Small intestine (tissue), 7 donors: ENCODE measurements at regions not wholly inside any gene's neighbourhood (a gene's known extent, or its start where the extent isn't known, plus 50 kb on each side); places are given as distances from the start of the nearest gene placed in this dataset.

Experiments used
- DNase-seq, 2 donors: peaks; one replicate each; pipeline versions ENCODE4 v3.0.0 to v3.0.0-alpha.2; 2013
- FAIRE-seq: peaks from 2 replicates; lab custom pipeline; 2012; peaks lifted over from hg19 to GRCh38; lab: Jason Lieb, UNC
- H3K27ac ChIP-seq, 3 donors: one replicate each; pipeline ENCODE4 v1.5.1; 2013; ENCODE audit warnings: low read length in 2 of 3, mild to moderate bottlenecking in 2 of 3, control low read depth in 1 of 3, inconsistent platforms in 1 of 3, low read depth in 1 of 3, moderate library complexity in 1 of 3
- H3K27me3 ChIP-seq, 3 donors: one replicate each; pipeline ENCODE4 v1.6.1; 2013; ENCODE audit warnings: low read length in 3 of 3, inconsistent platforms in 1 of 3; ENCODE audit not compliant: control insufficient read depth in 3 of 3, insufficient read depth in 3 of 3
- H3K36me3 ChIP-seq, 3 donors: one replicate each; pipeline ENCODE4 v1.6.1; 2013; ENCODE audit warnings: low read length in 3 of 3, inconsistent platforms in 1 of 3, low read depth in 1 of 3, mild to moderate bottlenecking in 1 of 3, moderate library complexity in 1 of 3; ENCODE audit not compliant: control insufficient read depth in 3 of 3, insufficient read depth in 2 of 3
- H3K4me1 ChIP-seq, 3 donors: one replicate each; pipeline ENCODE4 v1.6.1; 2013; ENCODE audit warnings: low read length in 2 of 3, inconsistent platforms in 1 of 3, low read depth in 1 of 3, mild to moderate bottlenecking in 1 of 3, moderate library complexity in 1 of 3; ENCODE audit not compliant: control insufficient read depth in 3 of 3, insufficient read depth in 2 of 3
- H3K4me3 ChIP-seq, 3 donors: one replicate each; pipeline ENCODE4 v1.5.1; 2013; ENCODE audit warnings: low read length in 3 of 3, control low read depth in 1 of 3, inconsistent platforms in 1 of 3, low read depth in 1 of 3, mild to moderate bottlenecking in 1 of 3, moderate library complexity in 1 of 3
- H3K9me3 ChIP-seq, 2 donors: one replicate each; pipeline ENCODE4 v1.6.1; 2013; ENCODE audit warnings: low read depth in 1 of 2, low read length in 1 of 2; ENCODE audit not compliant: control insufficient read depth in 2 of 2, insufficient read depth in 1 of 2
- WGBS, 3 donors: extraction: QIAGEN DNeasy Blood & Tissue Kit; methylation state at CpG; one replicate each; pipeline ENCODE4 v1.1.7; 2013; 5-methylcytosine and 5-hydroxymethylcytosine counted together
- donor health status: healthy with polysubstance abuse.
- donor health status: control.
- donor health status: control.
- donor health status: Bipolar disorder and iron deficiency.
- donor health status: healthy.

DNA sequence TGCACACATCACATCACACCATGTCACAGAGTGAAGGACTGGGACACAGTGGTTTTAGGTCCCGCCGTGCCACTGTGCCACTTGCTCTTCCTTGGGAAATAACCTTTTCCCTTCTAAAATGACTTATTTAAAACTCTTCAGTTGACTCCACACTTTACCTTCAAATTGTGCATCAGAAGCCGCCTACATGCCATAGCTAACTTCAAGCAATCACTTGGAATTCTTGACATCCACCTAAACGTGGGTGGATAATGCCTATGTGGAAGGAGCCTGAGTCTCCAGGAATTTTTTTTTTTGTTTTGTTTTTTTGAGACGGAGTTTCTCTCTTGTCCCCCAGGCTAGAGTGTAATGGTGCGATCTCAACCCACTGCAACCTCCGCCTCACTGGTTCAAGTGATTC lies 777.4 kb upstream of the TENM3 start:
- WGBS, 3 donors = 86 to 92% (median 87%) methylated on average over 7 of the region's 7 CpGs
- H3K27me3 ChIP-seq = no peaks in the 10 kb centered on the region
- H3K36me3 ChIP-seq = no peaks in the 10 kb centered on the region

GRCh38 chr4:181468451-181468850 lies 774.8 kb upstream of the TENM3 start:
- FAIRE-seq (no peak), DNase-seq (no peak)
- no peaks in the 10 kb centered on the region for H3K27me3 ChIP-seq
- H3K9me3 ChIP-seq = no peaks in the 10 kb centered on the region
- no peaks in the 10 kb centered on the region for H3K36me3 ChIP-seq
- H3K27ac ChIP-seq = no peak overlapping the region
- no peak overlapping the region for H3K4me3 ChIP-seq
- whole genome bisulfite sequencing, 3 donors = 77 to 80% (median 78%) methylated on average over 6 of the region's 6 CpGs
- no peaks in the 10 kb centered on the region for H3K4me1 ChIP-seq

More for the DNA sequence above, 777.4 kb upstream of the TENM3 start:
- H3K4me3 ChIP-seq = no peak overlapping the region
- H3K9me3 ChIP-seq = no peaks in the 10 kb centered on the region
- no peak for DNase-seq
- no peak overlapping the region for H3K27ac ChIP-seq
- FAIRE-seq = no peak
- H3K4me1 ChIP-seq = no peaks in the 10 kb centered on the region

DNA sequence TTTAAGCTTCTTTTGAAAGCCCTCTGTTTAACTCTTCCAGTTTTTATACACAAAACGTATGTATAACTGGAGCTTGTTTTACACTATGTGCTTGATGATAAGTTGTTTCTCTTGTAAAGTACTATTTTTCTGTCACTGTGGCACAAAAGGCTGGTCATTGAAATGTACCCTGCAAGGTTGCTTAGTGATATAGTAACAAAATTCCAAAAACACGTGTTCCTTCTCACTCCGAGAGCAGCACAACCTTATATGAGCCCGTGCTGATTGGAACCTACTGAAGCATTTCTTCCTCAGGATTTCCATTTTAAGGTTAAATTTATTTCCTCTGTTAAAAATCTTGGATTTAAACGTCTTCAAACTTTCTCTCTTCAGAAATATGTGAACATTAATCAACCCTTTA lies 772.9 kb upstream of the TENM3 start:
- FAIRE-seq (no peak), DNase-seq (no peak)
- Histone ChIP-seq H3K36me3 (no peaks in the 10 kb centered on the region), H3K4me3 (no peak overlapping the region), H3K9me3 (no peaks in the 10 kb centered on the region), H3K27me3 (no peaks in the 10 kb centered on the region), H3K27ac (no peak overlapping the region), H3K4me1 (no peaks in the 10 kb centered on the region)
- 53 to 62% (median 60%) methylated on average over 5 of the region's 5 CpGs for WGBS, 3 donors

DNA sequence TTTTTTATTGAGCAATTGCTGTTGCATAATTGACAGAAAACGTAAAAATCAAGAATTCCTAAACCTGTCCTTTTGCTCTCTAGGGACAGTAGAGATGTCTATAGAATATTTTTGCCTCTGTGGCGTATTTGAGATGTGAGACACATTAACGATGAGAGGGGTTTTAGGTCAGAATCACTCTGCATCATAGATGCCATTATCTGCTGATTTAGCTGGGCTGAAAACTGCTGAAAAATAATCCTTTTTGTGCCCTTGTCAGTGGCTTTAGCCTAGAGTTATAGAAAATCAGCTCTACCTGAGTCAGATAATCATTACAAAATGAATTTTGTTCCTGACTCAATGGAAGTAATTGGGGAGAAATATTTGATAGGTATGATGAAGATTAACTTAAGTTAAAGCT lies 767.8 kb upstream of the TENM3 start:
- no peaks in the 10 kb centered on the region for H3K4me1 ChIP-seq
- DNase-seq (no peak), FAIRE-seq (no peak)
- H3K9me3 ChIP-seq = no peaks in the 10 kb centered on the region
- no peak overlapping the region for H3K4me3 ChIP-seq
- WGBS, 3 donors = 69 to 74% (median 74%) methylated on average over 3 of the region's 3 CpGs
- no peak overlapping the region for H3K27ac ChIP-seq
- H3K36me3 ChIP-seq = no peaks in the 10 kb centered on the region
- peaks cover 0 to 5% (median 0%) of the 10 kb centered on the region in 3 donors for H3K27me3 ChIP-seq

GRCh38 chr4:181475781-181476507 lies 767.3 kb upstream of the TENM3 start:
- no peaks in the 10 kb centered on the region for H3K4me1 ChIP-seq
- 29 to 40% (median 34%) methylated on average over 14 of the region's 14 CpGs for whole genome bisulfite sequencing, 3 donors
- no peak overlapping the region for H3K27ac ChIP-seq
- FAIRE-seq (no peak), DNase-seq (peak in 1 of 2 donors; percentile 2)
- H3K27me3 ChIP-seq = peaks cover 0 to 5% (median 0%) of the 10 kb centered on the region in 3 donors
- no peaks in the 10 kb centered on the region for H3K36me3 ChIP-seq
- H3K9me3 ChIP-seq = no peaks in the 10 kb centered on the region
- no peak overlapping the region for H3K4me3 ChIP-seq

DNA sequence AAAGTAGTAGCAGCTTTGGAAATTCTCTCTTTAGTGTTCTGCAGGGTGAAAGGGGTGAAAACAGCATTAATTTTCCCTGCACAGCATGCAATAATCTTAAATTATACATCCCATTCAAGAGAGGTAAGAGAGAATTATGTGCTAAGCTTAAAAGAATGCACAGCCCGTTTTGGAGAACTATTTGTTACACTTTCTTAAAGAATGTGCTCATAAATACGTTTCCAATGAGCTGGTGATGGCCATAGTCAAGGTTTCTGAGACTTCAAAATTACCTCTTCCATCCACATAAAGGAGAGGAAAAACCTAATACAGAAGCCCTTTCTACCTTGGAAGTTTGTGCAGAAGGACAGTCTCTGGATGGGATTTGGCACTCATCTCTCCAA lies 766.7 kb upstream of the TENM3 start:
- no peak overlapping the region for H3K4me3 ChIP-seq
- no peaks in the 10 kb centered on the region for H3K36me3 ChIP-seq
- no peaks in the 10 kb centered on the region for H3K4me1 ChIP-seq
- H3K27me3 ChIP-seq = peaks cover 0 to 5% (median 0%) of the 10 kb centered on the region in 3 donors
- no peak for FAIRE-seq
- 31 to 63% (median 32%) methylated on average over 2 of the region's 2 CpGs for WGBS, 3 donors
- H3K27ac ChIP-seq = no peak overlapping the region
- DNase-seq = no peak
- no peaks in the 10 kb centered on the region for H3K9me3 ChIP-seq

GRCh38 chr4:181477591-181477990 lies 765.6 kb upstream of the TENM3 start:
- no peak for FAIRE-seq
- Histone ChIP-seq H3K27me3 (peaks cover 0 to 5% (median 0%) of the 10 kb centered on the region in 3 donors), H3K27ac (no peak overlapping the region), H3K4me3 (no peak overlapping the region), H3K9me3 (no peaks in the 10 kb centered on the region), H3K4me1 (no peaks in the 10 kb centered on the region), H3K36me3 (no peaks in the 10 kb centered on the region)
- 62 to 70% (median 68%) methylated on average over 4 of the region's 4 CpGs for WGBS, 3 donors
- DNase-seq = no peak

DNA sequence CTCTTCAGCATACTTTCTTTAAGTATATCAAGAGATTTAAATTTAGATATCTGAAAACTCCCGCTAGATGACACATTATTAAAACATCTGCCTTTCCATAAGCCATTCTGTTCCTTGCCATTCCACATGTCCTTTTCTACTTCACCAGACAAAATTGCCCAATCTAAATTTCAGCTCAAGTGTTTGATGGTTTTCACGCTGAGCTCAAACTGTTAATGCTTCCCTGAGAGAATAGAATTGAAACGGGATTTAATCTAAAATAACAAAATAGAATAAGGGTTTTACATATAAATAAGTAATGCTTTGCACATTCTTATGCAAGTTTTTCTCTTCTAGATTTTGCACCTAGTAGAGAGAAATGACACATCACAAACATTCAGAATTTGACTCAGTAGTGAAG lies 764.5 kb upstream of the TENM3 start:
- no peak for DNase-seq
- no peaks in the 10 kb centered on the region for H3K36me3 ChIP-seq
- H3K27ac ChIP-seq = no peak overlapping the region
- peaks cover 0 to 5% (median 0%) of the 10 kb centered on the region in 3 donors for H3K27me3 ChIP-seq
- WGBS, 3 donors = 64 to 66% (median 64%) methylated on average over 3 of the region's 3 CpGs
- H3K4me3 ChIP-seq = no peak overlapping the region
- H3K9me3 ChIP-seq = no peaks in the 10 kb centered on the region
- FAIRE-seq = no peak
- no peaks in the 10 kb centered on the region for H3K4me1 ChIP-seq

- WGBS, 3 donors = 67 to 82% (median 81%) methylated on average over 2 of the region's 2 CpGs
- H3K4me1 ChIP-seq = no peaks in the 10 kb centered on the region
- no peaks in the 10 kb centered on the region for H3K9me3 ChIP-seq
- H3K4me3 ChIP-seq = no peak overlapping the region
- H3K27ac ChIP-seq = no peak overlapping the region
- no peaks in the 10 kb centered on the region for H3K36me3 ChIP-seq
- H3K27me3 ChIP-seq = peaks cover 0 to 5% (median 0%) of the 10 kb centered on the region in 3 donors
- DNase-seq = no peak
- FAIRE-seq = no peak
Measured at GRCh38 chr4:181479141-181479540, 764.1 kb upstream of the TENM3 start.
